ENCODE measurements at regions not wholly inside any gene's neighbourhood (a gene's known extent, or its start where the extent isn't known, plus 50 kb on each side); places are given as distances from the start of the nearest gene placed in this dataset.

- no peak for TF ChIP-seq ZNF462 (CRISPR knock-in tag; IDR thresholded peaks at IDR 0.05)
- TF ChIP-seq EZH2 (IDR thresholded peaks at IDR 0.05; ENCODE audit: low read depth, unreplicated experiment) = no peak
- no peak for TF ChIP-seq REST (IDR thresholded peaks at IDR 0.05; ENCODE audit: unreplicated experiment)
Measured at GRCh38 chr3:35071772-35072171, 567.6 kb upstream of the ARPP21 start (continued).

- H3K4me3 ChIP-seq = no peak overlapping the region
- H3K4me2 ChIP-seq = no peak overlapping the region
- H3K36me3 Mint-ChIP-seq (ENCODE audit: low read depth) = no peaks in the 10 kb centered on the region
- no peaks in the 10 kb centered on the region for H3K9me3 Mint-ChIP-seq
- no peaks in the 10 kb centered on the region for H3K27me3 ChIP-seq (ENCODE audit: insufficient read depth)
- ATAC-seq (no peak), DNase-seq (ENCODE audit: low spot score) (no peak)
- no peaks in the 10 kb centered on the region for H3K79me2 ChIP-seq (replicated peaks; ENCODE audit: insufficient read depth)
- no peaks in the 10 kb centered on the region for H3F3A ChIP-seq (replicated peaks; ENCODE audit: low read depth)
- no peaks in the 10 kb centered on the region for H3K4me1 Mint-ChIP-seq
- no peak overlapping the region for H3K27ac Mint-ChIP-seq
- no peaks in the 10 kb centered on the region for H3K4me1 ChIP-seq (ENCODE audit: insufficient read depth)
- no peaks in the 10 kb centered on the region for H3K36me3 ChIP-seq (ENCODE audit: insufficient read depth)
- H3K4me3 Mint-ChIP-seq = no peak overlapping the region
- no peaks in the 10 kb centered on the region for H4K20me1 ChIP-seq (replicated peaks; ENCODE audit: insufficient read depth)
- H3K9me2 ChIP-seq (ENCODE audit: insufficient read depth) = no peaks in the 10 kb centered on the region
- no peak overlapping the region for H2AFZ ChIP-seq
- H3K27me3 Mint-ChIP-seq (ENCODE audit: insufficient read depth, low read depth, poor library complexity) = no peaks in the 10 kb centered on the region
- H3K27ac ChIP-seq (ENCODE audit: low read depth) = no peak overlapping the region
- TF ChIP-seq EZH2phosphoT487 (IDR thresholded peaks at IDR 0.05; ENCODE audit: unreplicated experiment) (no peak), CTCF (conservative IDR thresholded peaks at IDR 0.05; ENCODE audit: low read depth in 2 of 2) (no peak), POLR2AphosphoS5 (IDR thresholded peaks at IDR 0.05; ENCODE audit: low read depth) (no peak), CREB1 (CRISPR knock-in tag; IDR thresholded peaks at IDR 0.05; ENCODE audit: low read depth) (no peak), STAT1 (IDR thresholded peaks at IDR 0.05; ENCODE audit: unreplicated experiment) (no peak), NANOG (IDR thresholded peaks at IDR 0.05; ENCODE audit: borderline replicate concordance) (no peak), EZH2 (IDR thresholded peaks at IDR 0.05; ENCODE audit: low read depth, unreplicated experiment) (no peak)
Measured at GRCh38 chr3:35078780-35079179, 560.5 kb upstream of the ARPP21 start.

Data from GM23338 (cell line).